Neural cell (in vitro differentiated cells): ENCODE measurements at regions not wholly inside any gene's neighbourhood (a gene's known extent, or its start where the extent isn't known, plus 50 kb on each side); places are given as distances from the start of the nearest gene placed in this dataset.

ENCODE experiments used
- H2AFZ ChIP-seq: fragments of 200-600, 300-800 bp; sonication (generic), shearing (Covaris generic); 2 replicates; pipeline ENCODE4 v1.6.0; 2014; ENCODE audit warnings: low read depth, mild to moderate bottlenecking, antibody characterized with exemption, low read length, moderate library complexity
- H3F3A ChIP-seq: fragments of 200-600 bp; shearing (Covaris generic); 2 replicates; pipeline ENCODE4 v1.6.1; 2016; ENCODE audit warnings: mild to moderate bottlenecking, moderate library complexity, mixed read lengths, antibody characterized with exemption, low read length; ENCODE audit not compliant: insufficient read depth, poor library complexity, severe bottlenecking
- H3K27ac ChIP-seq: fragments of 200-600, 300-800 bp; sonication (generic), shearing (Covaris generic); 2 replicates; pipeline ENCODE4 v1.5.1; 2014; ENCODE audit warnings: mild to moderate bottlenecking, low read length, moderate library complexity
- H3K27me3 ChIP-seq: fragments of 300-800, 200-600 bp; sonication (generic), shearing (Covaris generic); 2 replicates; pipeline ENCODE4 v1.6.0; 2014; ENCODE audit warnings: mild to moderate bottlenecking, low read depth, low read length, moderate library complexity; ENCODE audit not compliant: insufficient read depth
- H3K36me3 ChIP-seq: fragments of 300-800, 200-600 bp; sonication (generic), shearing (Covaris generic); 2 replicates; pipeline ENCODE4 v1.5.1; 2014; ENCODE audit warnings: mild to moderate bottlenecking, antibody characterized with exemption, low read length, moderate library complexity; ENCODE audit not compliant: insufficient read depth
- H3K4me2 ChIP-seq: fragments of 300-800, 200-600 bp; sonication (generic), shearing (Covaris generic); 2 replicates; pipeline ENCODE4 v1.6.0; 2014; ENCODE audit warnings: mild to moderate bottlenecking, low read length
- H3K4me3 ChIP-seq: fragments of 300-800, 200-600 bp; sonication (generic), shearing (Covaris generic); 2 replicates; pipeline ENCODE4 v1.5.1; 2014; ENCODE audit warnings: mild to moderate bottlenecking, low read length, moderate library complexity
- H3K79me2 ChIP-seq: fragments of 200-600 bp; shearing (Covaris generic); replicated peaks from 2 replicates; pipeline ENCODE4 v1.6.0; 2014; ENCODE audit warnings: mild to moderate bottlenecking, low read length, moderate library complexity; ENCODE audit not compliant: insufficient read depth
- H3K9ac ChIP-seq: fragments of 300-800, 200-600 bp; sonication (generic), shearing (Covaris generic); 2 replicates; pipeline ENCODE4 v1.6.1; 2016; ENCODE audit warnings: mild to moderate bottlenecking, low read length, mixed read lengths
- H3K9me2 ChIP-seq: fragments of 200-600 bp; shearing (Covaris generic); 2 replicates; pipeline ENCODE4 v1.6.1; 2016; ENCODE audit warnings: mild to moderate bottlenecking, low read length, mixed read lengths; ENCODE audit not compliant: insufficient read depth
- H3K9me3 ChIP-seq: fragments of 200-600, 300-800 bp; sonication (generic), shearing (Covaris generic); 2 replicates; pipeline ENCODE4 v1.6.1; 2016; ENCODE audit warnings: mild to moderate bottlenecking, mixed run types, low read length, moderate library complexity, mixed read lengths
- H4K20me1 ChIP-seq: fragments of 200-600 bp; shearing (Covaris generic); 2 replicates; pipeline ENCODE4 v1.6.1; 2016; ENCODE audit warnings: mild to moderate bottlenecking, mixed run types; ENCODE audit not compliant: insufficient read depth
- EP300 ChIP-seq: fragments of 450-650 bp; conservative IDR thresholded peaks from 2 replicates; pipeline ENCODE4 v1.6.1; 2014; ENCODE audit warnings: antibody characterized with exemption, mild to moderate bottlenecking, moderate library complexity; ENCODE audit not compliant: poor library complexity, severe bottlenecking
- EZH2 ChIP-seq: fragments of 200-600, 300-800 bp; shearing (Covaris generic), sonication (generic); IDR thresholded peaks from 2 replicates; pipeline ENCODE4 v1.6.1; 2014; ENCODE audit warnings: antibody characterized with exemption, low read length, borderline replicate concordance, mild to moderate bottlenecking; ENCODE audit not compliant: insufficient read depth, poor library complexity, severe bottlenecking
- MXI1 ChIP-seq: fragments of 450-650 bp; conservative IDR thresholded peaks from 2 replicates; pipeline ENCODE4 v1.6.1; 2014; ENCODE audit warnings: antibody characterized with exemption, mild to moderate bottlenecking; ENCODE audit not compliant: poor library complexity, severe bottlenecking
- POLR2AphosphoS5 ChIP-seq: IDR thresholded peaks from 2 replicates; pipeline ENCODE4 v1.6.1; 2012
- RAD21 ChIP-seq: fragments of 450-650 bp; conservative IDR thresholded peaks from 2 replicates; pipeline ENCODE4 v1.6.1; 2014; ENCODE audit warnings: antibody characterized with exemption, mild to moderate bottlenecking, moderate library complexity
- SMC3 ChIP-seq: fragments of 450-650 bp; conservative IDR thresholded peaks from 2 replicates; pipeline ENCODE4 v1.6.1; 2014; ENCODE audit warnings: antibody characterized with exemption, mild to moderate bottlenecking, moderate library complexity; ENCODE audit not compliant: poor library complexity
- TAF1 ChIP-seq: IDR thresholded peaks from 2 replicates; pipeline ENCODE4 v1.6.1; 2012; ENCODE audit warnings: low read depth
- TF ChIP-seq, protein P1 (sequence below): fragments of 450-650 bp; IDR thresholded peaks from 2 replicates; pipeline ENCODE4 v1.5.1; 2014; ENCODE audit warnings: antibody characterized with exemption, mild to moderate bottlenecking, moderate library complexity; ENCODE audit not compliant: poor library complexity, severe bottlenecking
- TF ChIP-seq, protein P2 (sequence below): IDR thresholded peaks from 2 replicates; pipeline ENCODE4 v1.6.1; 2012; ENCODE audit warnings: borderline replicate concordance

- Histone ChIP-seq H4K20me1 (no peaks in the 10 kb centered on the region), H3F3A (no peaks in the 10 kb centered on the region), H3K27ac (no peak overlapping the region), H3K9me3 (no peaks in the 10 kb centered on the region), H3K4me2 (no peak overlapping the region), H2AFZ (no peak overlapping the region), H3K27me3 (no peaks in the 10 kb centered on the region), H3K9ac (no peak overlapping the region), H3K79me2 (no peaks in the 10 kb centered on the region), H3K9me2 (no peaks in the 10 kb centered on the region), H3K4me3 (no peak overlapping the region), H3K36me3 (no peaks in the 10 kb centered on the region)
- TF ChIP-seq EP300 (no peak), RAD21 (no peak), TAF1 (no peak), EZH2 (no peak), MXI1 (no peak), POLR2AphosphoS5 (no peak), SMC3 (no peak)
- TF ChIP-seq, protein P1, sequence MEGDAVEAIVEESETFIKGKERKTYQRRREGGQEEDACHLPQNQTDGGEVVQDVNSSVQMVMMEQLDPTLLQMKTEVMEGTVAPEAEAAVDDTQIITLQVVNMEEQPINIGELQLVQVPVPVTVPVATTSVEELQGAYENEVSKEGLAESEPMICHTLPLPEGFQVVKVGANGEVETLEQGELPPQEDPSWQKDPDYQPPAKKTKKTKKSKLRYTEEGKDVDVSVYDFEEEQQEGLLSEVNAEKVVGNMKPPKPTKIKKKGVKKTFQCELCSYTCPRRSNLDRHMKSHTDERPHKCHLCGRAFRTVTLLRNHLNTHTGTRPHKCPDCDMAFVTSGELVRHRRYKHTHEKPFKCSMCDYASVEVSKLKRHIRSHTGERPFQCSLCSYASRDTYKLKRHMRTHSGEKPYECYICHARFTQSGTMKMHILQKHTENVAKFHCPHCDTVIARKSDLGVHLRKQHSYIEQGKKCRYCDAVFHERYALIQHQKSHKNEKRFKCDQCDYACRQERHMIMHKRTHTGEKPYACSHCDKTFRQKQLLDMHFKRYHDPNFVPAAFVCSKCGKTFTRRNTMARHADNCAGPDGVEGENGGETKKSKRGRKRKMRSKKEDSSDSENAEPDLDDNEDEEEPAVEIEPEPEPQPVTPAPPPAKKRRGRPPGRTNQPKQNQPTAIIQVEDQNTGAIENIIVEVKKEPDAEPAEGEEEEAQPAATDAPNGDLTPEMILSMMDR: no peak
- TF ChIP-seq, protein P2, sequence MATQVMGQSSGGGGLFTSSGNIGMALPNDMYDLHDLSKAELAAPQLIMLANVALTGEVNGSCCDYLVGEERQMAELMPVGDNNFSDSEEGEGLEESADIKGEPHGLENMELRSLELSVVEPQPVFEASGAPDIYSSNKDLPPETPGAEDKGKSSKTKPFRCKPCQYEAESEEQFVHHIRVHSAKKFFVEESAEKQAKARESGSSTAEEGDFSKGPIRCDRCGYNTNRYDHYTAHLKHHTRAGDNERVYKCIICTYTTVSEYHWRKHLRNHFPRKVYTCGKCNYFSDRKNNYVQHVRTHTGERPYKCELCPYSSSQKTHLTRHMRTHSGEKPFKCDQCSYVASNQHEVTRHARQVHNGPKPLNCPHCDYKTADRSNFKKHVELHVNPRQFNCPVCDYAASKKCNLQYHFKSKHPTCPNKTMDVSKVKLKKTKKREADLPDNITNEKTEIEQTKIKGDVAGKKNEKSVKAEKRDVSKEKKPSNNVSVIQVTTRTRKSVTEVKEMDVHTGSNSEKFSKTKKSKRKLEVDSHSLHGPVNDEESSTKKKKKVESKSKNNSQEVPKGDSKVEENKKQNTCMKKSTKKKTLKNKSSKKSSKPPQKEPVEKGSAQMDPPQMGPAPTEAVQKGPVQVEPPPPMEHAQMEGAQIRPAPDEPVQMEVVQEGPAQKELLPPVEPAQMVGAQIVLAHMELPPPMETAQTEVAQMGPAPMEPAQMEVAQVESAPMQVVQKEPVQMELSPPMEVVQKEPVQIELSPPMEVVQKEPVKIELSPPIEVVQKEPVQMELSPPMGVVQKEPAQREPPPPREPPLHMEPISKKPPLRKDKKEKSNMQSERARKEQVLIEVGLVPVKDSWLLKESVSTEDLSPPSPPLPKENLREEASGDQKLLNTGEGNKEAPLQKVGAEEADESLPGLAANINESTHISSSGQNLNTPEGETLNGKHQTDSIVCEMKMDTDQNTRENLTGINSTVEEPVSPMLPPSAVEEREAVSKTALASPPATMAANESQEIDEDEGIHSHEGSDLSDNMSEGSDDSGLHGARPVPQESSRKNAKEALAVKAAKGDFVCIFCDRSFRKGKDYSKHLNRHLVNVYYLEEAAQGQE: no peak
Measured at GRCh38 chr10:7030134-7030855, 380.5 kb downstream of the SFMBT2 start.

GRCh38 chr10:7029672-7030071 is 381.2 kb downstream of the SFMBT2 start:
- Histone ChIP-seq H3K27ac (no peak overlapping the region), H3K36me3 (no peaks in the 10 kb centered on the region), H3K4me3 (no peak overlapping the region), H2AFZ (no peak overlapping the region), H3K9me2 (no peaks in the 10 kb centered on the region), H4K20me1 (no peaks in the 10 kb centered on the region), H3K27me3 (no peaks in the 10 kb centered on the region), H3K9me3 (no peaks in the 10 kb centered on the region), H3K9ac (no peak overlapping the region), H3K4me2 (no peak overlapping the region), H3F3A (no peaks in the 10 kb centered on the region), H3K79me2 (no peaks in the 10 kb centered on the region)
- TF ChIP-seq, protein P2: no peak
- TF ChIP-seq, protein P1: no peak
- TF ChIP-seq EZH2: no peak
- no peak for TF ChIP-seq MXI1
- no peak for TF ChIP-seq RAD21
- TF ChIP-seq POLR2AphosphoS5: no peak
- no peak for TF ChIP-seq SMC3
- no peak for TF ChIP-seq TAF1
- TF ChIP-seq EP300: no peak
